Gastroesophageal sphincter (tissue), 4 donors: ENCODE measurements at regions not wholly inside any gene's neighbourhood (a gene's known extent, or its start where the extent isn't known, plus 50 kb on each side); places are given as distances from the start of the nearest gene placed in this dataset.

Source experiments
- ATAC-seq: fragments of 150-250 bp; one replicate; pipeline ENCODE4 v1.9.1; 2016; ENCODE audit warnings: mild to moderate bottlenecking, moderate library complexity
- H3K27ac ChIP-seq, 4 donors: fragments of 200-600 bp; sonication (generic) in 3 of 4; 1 replicate in 3 of 4; 2 replicates in 1 of 4; pipeline ENCODE4 v1.5.1; 2016 to 2019
- H3K27me3 ChIP-seq: fragments of 200-600 bp; sonication (generic); one replicate; pipeline ENCODE4 v1.5.1; 2019
- H3K36me3 ChIP-seq, 2 donors: fragments of 200-600 bp; sonication (generic); one replicate each; pipeline ENCODE4 v1.5.1; 2019; ENCODE audit warnings: control low read depth in 1 of 2
- H3K4me1 ChIP-seq, 3 donors: fragments of 200-600 bp; sonication (generic); 1 replicate in 2 of 3; 2 replicates in 1 of 3; pipeline ENCODE4 v1.5.1; 2016 to 2019; ENCODE audit warnings: control low read depth in 2 of 3
- H3K4me3 ChIP-seq, 2 donors: fragments of 200-600 bp; sonication (generic); one replicate each; pipeline ENCODE4 v1.5.1; 2019; ENCODE audit warnings: mild to moderate bottlenecking in 1 of 2, moderate library complexity in 1 of 2
- H3K9me3 ChIP-seq, 3 donors: fragments of 200-600 bp; sonication (generic); one replicate each; pipeline ENCODE4 v1.5.1; 2017 to 2019; ENCODE audit warnings: control low read depth in 2 of 3
- CTCF ChIP-seq, 4 experiments: fragments of 200-600 bp in 2 of 4; fragments of 450-650 bp in 2 of 4; sonication (generic) in 1 of 4; IDR thresholded peaks; one replicate each; pipeline ENCODE4 v1.5.1; 2017 to 2019; ENCODE audit warnings: antibody characterized with exemption in 4 of 4, mild to moderate bottlenecking in 2 of 4, moderate library complexity in 2 of 4
- EP300 ChIP-seq: sonication (generic); formaldehyde crosslinking; IDR thresholded peaks from one replicate; pipeline ENCODE4 v1.6.1; 2017; ENCODE audit warnings: antibody characterized with exemption, mild to moderate bottlenecking
- POLR2A ChIP-seq, 2 donors: fragments of 450-650 bp; IDR thresholded peaks; one replicate each; pipeline ENCODE4 v1.6.1; 2017; ENCODE audit warnings: antibody characterized with exemption in 2 of 2, mild to moderate bottlenecking in 2 of 2, moderate library complexity in 1 of 2
- POLR2AphosphoS5 ChIP-seq: sonication (generic); formaldehyde crosslinking; IDR thresholded peaks from one replicate; pipeline ENCODE4 v1.6.1; 2017; ENCODE audit warnings: antibody characterized with exemption
- WGBS, 2 donors: methylation state at CpG; one replicate each; pipeline ENCODE4 v1.1.5; 2018; ENCODE audit warnings: low coverage in 1 of 2; 5-methylcytosine and 5-hydroxymethylcytosine counted together

GRCh38 chr12:24597580-24597979 is 351.3 kb downstream of the BCAT1 start:
- Histone ChIP-seq H3K9me3 (no peaks in the 10 kb centered on the region), H3K4me1 (no peaks in the 10 kb centered on the region), H3K36me3 (no peaks in the 10 kb centered on the region), H3K4me3 (no peak overlapping the region), H3K27me3 (no peaks in the 10 kb centered on the region), H3K27ac (no peak overlapping the region)
- WGBS, 2 donors, result 78 to 86% methylated on average over 3 of the region's 3 CpGs
- no peak for TF ChIP-seq CTCF (IDR thresholded peaks at IDR 0.05)
- no peak for TF ChIP-seq POLR2A (IDR thresholded peaks at IDR 0.05)
- TF ChIP-seq POLR2AphosphoS5, result no peak
- no peak for TF ChIP-seq EP300
- no peak for ATAC-seq

- Histone ChIP-seq H3K27ac (no peak overlapping the region), H3K36me3 (no peaks in the 10 kb centered on the region), H3K9me3 (no peaks in the 10 kb centered on the region), H3K27me3 (no peaks in the 10 kb centered on the region), H3K4me3 (no peak overlapping the region), H3K4me1 (no peaks in the 10 kb centered on the region)
- no peak for TF ChIP-seq POLR2A (IDR thresholded peaks at IDR 0.05)
- TF ChIP-seq CTCF (IDR thresholded peaks at IDR 0.05), result peak; percentile 53 to 69 (median 63)
- no peak for ATAC-seq
- 62 to 73% methylated on average over 2 of the region's 2 CpGs for WGBS, 2 donors
These were observed 352.0 kb downstream of the BCAT1 start for GRCh38 chr12:24596768-24597388.

- Histone ChIP-seq H3K4me1 (no peaks in the 10 kb centered on the region), H3K9me3 (no peaks in the 10 kb centered on the region), H3K27ac (no peak overlapping the region), H3K36me3 (no peaks in the 10 kb centered on the region), H3K27me3 (no peaks in the 10 kb centered on the region), H3K4me3 (no peak overlapping the region)
- ATAC-seq, result no peak
- TF ChIP-seq EP300 (no peak), CTCF (IDR thresholded peaks at IDR 0.05) (peak in 2 of 4 experiments; percentile 22 to 25), POLR2A (IDR thresholded peaks at IDR 0.05) (no peak), POLR2AphosphoS5 (no peak)
- WGBS, 2 donors, result 74 to 77% methylated on average over 3 of the region's 3 CpGs
These were observed 353.2 kb downstream of the BCAT1 start for GRCh38 chr12:24595652-24596235.

GRCh38 chr12:24591715-24592440 is 357.0 kb downstream of the BCAT1 start:
- H3K4me1 ChIP-seq, result no peaks in the 10 kb centered on the region
- no peaks in the 10 kb centered on the region for H3K27me3 ChIP-seq
- 75 to 92% methylated on average over 1 of the region's 1 CpG for WGBS, 2 donors
- no peak overlapping the region for H3K4me3 ChIP-seq
- no peak overlapping the region for H3K27ac ChIP-seq
- no peaks in the 10 kb centered on the region for H3K9me3 ChIP-seq
- TF ChIP-seq POLR2AphosphoS5, result no peak
- no peaks in the 10 kb centered on the region for H3K36me3 ChIP-seq
- no peak for ATAC-seq

- H3K27me3 ChIP-seq, result no peaks in the 10 kb centered on the region
- no peak for ATAC-seq
- H3K9me3 ChIP-seq, result no peaks in the 10 kb centered on the region
- no peaks in the 10 kb centered on the region for H3K36me3 ChIP-seq
- no peaks in the 10 kb centered on the region for H3K4me1 ChIP-seq
- TF ChIP-seq EP300 (no peak), POLR2A (IDR thresholded peaks at IDR 0.05) (no peak), CTCF (IDR thresholded peaks at IDR 0.05) (no peak), POLR2AphosphoS5 (no peak)
- H3K27ac ChIP-seq, result no peak overlapping the region
- H3K4me3 ChIP-seq, result no peak overlapping the region
- WGBS, 2 donors, result 73 to 84% methylated on average over 4 of the region's 4 CpGs
These were observed 357.7 kb downstream of the BCAT1 start for GRCh38 chr12:24591079-24591626.
